ENCODE measurements at regions not wholly inside any gene's neighbourhood (a gene's known extent, or its start where the extent isn't known, plus 50 kb on each side); places are given as distances from the start of the nearest gene placed in this dataset.

GRCh38 chr15:39059917-39060316 lies 495.3 kb upstream of the RASGRP1 start:
- TF ChIP-seq CTCF (IDR thresholded peaks at IDR 0.05) (no peak), POLR2A (IDR thresholded peaks at IDR 0.05; ENCODE audit: low read length) (no peak), TFCP2L1 (CRISPR knock-in tag; IDR thresholded peaks at IDR 0.05) (no peak), POLR2AphosphoS2 (conservative IDR thresholded peaks at IDR 0.05; ENCODE audit: low read length) (no peak), ZC3H11A (IDR thresholded peaks at IDR 0.05) (no peak), MAX (IDR thresholded peaks at IDR 0.05) (no peak)

All from A549 (cell line).